ENCODE measurements at regions not wholly inside any gene's neighbourhood (a gene's known extent, or its start where the extent isn't known, plus 50 kb on each side); places are given as distances from the start of the nearest gene placed in this dataset.
"Not testable (repeated sequence)": the region's sequence is repeated elsewhere in the genome, so short reads cannot be mapped to it uniquely, and the experiment has no call there.

- DNase-seq (ENCODE audit: low spot score): no peak
Measured at GRCh38 chr11:90536301-90536700, 313.5 kb upstream of the CHORDC1 start.

- DNase-seq (ENCODE audit: low spot score): no peak
Measured at GRCh38 chr11:90532125-90532524, 309.3 kb upstream of the CHORDC1 start.

- DNase-seq (ENCODE audit: low spot score): no peak
Measured at GRCh38 chr11:90531001-90531400, 308.2 kb upstream of the CHORDC1 start.

DNA sequence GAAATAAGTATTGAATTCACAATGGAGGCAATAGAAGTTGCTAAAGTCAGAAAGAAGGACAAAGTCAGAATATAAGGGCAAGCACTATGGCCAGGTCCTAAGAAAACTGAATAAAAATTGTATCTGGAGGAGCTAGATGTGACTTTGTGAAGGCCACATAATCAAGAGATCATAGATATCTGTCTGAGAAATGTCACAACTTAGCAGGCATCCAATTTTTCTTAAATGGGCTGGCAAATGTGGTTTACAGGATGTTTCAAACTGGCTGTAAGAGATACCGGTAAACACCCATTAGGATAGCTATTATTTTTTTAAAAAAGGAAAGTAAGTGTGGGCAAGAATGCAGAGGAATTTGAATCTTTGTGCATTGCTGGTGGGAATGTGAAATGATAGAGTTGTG lies 303.1 kb upstream of the CHORDC1 start:
- no peak for DNase-seq (ENCODE audit: low spot score)

DNA sequence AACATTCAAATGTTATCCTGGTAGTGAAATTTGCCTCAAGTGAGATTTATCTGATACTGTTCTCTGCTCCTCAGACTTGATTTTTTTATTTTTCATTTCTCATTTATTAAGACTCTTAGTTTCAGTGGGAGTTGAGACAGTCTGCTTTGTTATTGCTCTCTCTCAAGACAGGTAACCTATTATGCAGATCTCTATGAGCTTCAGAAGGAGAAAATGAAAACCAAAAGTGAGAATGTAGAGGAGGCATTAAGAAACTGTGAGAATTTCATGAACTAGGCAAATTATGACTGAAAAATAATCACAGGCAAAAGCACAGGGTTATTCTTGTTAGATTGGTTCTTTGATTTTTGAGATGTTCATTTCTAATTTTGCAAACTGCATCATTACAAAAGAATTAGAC lies 290.0 kb upstream of the CHORDC1 start:
- no peak for DNase-seq (ENCODE audit: low spot score)

DNA sequence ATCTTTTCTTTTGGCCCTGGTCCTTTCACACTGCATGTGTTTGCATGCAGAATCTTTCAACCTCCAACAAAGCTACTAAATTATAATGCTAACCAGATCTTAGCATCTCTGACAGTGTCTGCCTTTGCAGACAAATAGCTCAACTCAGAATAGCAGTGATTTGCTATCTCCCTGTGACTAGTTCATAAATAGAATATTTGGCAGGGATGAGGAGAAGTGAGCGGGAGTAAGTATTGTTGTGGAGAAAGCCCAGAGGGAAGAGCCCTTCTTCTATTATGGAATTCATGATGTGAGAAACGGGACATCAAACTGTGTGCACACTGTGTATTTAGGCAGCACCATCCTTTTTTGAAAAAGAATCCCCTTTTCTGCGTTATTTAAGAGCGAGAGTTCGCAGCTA lies 288.0 kb upstream of the CHORDC1 start:
- no peak for DNase-seq (ENCODE audit: low spot score)

GRCh38 chr11:90500922-90501568 lies 278.2 kb upstream of the CHORDC1 start:
- DNase-seq (ENCODE audit: low spot score): no peak

DNA sequence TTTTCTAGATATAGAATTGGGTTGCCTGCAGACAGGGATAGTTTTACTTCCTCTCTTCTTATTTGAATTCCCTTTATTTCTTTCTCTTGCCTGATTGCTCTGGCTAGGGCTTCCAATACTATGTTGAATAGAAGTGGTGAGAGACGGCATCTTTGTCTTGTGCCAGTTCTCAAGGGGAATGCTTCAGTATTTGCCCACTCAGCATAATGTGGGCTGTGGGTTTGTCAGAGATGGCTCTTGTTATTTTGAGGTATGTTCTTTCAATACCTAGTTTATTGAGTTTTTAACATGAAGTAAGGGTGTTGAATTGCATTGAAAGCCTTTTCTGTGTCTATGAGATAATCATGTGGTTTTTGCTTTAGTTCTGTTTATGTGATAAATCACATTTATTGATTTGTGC lies 273.9 kb upstream of the CHORDC1 start:
- DNase-seq (ENCODE audit: low spot score): no peak

- DNase-seq (ENCODE audit: low spot score): no peak
Measured at GRCh38 chr11:90493379-90493778, 270.5 kb upstream of the CHORDC1 start.

- no peak for DNase-seq (ENCODE audit: low spot score)
Measured at GRCh38 chr11:90491466-90491865, 268.6 kb upstream of the CHORDC1 start.

- no peak for DNase-seq (ENCODE audit: low spot score)
Measured at GRCh38 chr11:90476442-90477007, 253.7 kb upstream of the CHORDC1 start.

- DNase-seq (ENCODE audit: low spot score): no peak
Measured at GRCh38 chr11:90468923-90469322, 246.1 kb upstream of the CHORDC1 start.

DNA sequence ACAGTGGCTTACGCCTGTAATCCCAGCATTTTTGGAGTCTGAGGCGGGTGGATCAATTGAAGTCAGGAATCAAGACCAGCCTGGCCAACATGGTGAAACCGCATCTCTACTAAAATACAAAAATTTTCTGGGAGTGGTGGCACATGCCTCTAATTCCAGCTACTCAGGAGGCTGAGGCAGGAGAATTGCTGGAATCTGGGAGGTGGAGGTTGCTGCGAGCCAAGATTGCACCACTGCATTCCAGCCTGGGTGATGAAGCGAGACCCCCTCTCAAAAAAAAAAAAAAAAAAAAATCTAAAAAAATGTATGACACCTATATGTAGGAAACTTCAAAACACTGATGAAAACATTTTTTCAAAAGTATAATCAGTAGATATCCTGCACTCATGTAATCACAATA lies 242.7 kb upstream of the CHORDC1 start:
- DNase-seq (ENCODE audit: low spot score): no peak

- not testable (repeated sequence) for DNase-seq (ENCODE audit: low spot score)
Measured at GRCh38 chr11:90455347-90455920, 232.6 kb upstream of the CHORDC1 start.

DNA sequence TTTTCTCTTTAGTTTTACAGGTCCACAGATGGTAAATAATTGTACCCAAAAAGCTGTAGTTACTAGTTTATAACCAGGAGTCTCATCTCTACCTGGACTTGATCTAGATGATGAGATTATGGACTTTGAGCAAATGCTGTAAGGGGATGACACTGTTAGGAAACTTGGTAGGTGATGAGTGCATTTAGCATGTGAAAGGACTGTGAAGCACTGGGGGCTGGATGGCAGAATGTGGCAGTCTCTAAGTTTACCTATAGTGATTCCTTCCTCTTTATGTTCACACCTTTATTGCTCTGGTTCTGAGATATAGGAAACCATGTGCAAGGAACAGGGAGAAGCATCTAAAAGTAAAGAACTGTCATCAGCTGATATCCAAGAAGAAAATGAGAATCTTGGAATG lies 230.7 kb upstream of the CHORDC1 start:
- no peak for DNase-seq (ENCODE audit: low spot score)

GRCh38 chr11:90449606-90450005 lies 226.8 kb upstream of the CHORDC1 start:
- no peak for DNase-seq (ENCODE audit: low spot score)

DNA sequence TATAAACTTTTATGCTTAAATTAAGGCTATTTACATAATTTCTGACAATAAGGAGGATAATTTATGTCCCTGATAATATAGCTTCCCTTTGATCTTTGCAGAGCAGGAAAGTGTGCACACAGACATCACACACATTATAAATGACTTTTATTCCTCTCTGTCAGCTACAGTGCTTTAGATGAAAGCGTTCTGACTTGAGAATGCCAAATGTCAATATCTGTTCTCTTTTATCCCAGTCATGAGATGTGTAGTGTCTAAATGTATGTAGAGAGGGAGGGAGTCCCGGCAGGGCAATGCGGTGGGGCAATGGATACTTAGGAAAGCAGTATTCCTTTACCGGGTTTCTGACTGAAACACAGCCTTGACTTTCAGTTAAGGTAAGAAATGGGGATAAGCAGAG lies 225.4 kb upstream of the CHORDC1 start:
- DNase-seq (ENCODE audit: low spot score): no peak

GRCh38 chr11:90447618-90448017 lies 224.8 kb upstream of the CHORDC1 start:
- no peak for DNase-seq (ENCODE audit: low spot score)

GRCh38 chr11:90446207-90446606 lies 223.4 kb upstream of the CHORDC1 start:
- DNase-seq (ENCODE audit: low spot score): no peak

DNA sequence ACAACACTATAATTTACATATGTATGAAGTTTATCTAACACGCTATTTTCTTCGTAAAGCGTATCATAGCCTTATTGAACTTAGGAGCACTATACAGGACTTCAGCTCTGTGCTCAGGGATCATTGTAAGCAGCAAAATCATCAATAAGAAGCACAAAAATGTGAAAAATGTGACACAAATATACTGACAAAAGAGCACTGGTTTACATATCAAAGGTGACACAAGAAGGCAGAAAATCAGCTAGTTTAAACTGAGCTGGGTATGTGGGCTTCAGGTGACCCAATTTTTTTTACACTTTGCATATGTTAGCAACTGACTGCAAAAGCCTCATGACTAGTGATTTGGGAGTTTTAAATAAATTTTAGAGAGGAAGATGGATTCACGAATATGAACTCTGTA lies 215.2 kb upstream of the CHORDC1 start:
- DNase-seq (ENCODE audit: low spot score): no peak

GRCh38 chr11:90434858-90435257 lies 212.0 kb upstream of the CHORDC1 start:
- peak; percentile 3 for DNase-seq (ENCODE audit: low spot score)

DNA sequence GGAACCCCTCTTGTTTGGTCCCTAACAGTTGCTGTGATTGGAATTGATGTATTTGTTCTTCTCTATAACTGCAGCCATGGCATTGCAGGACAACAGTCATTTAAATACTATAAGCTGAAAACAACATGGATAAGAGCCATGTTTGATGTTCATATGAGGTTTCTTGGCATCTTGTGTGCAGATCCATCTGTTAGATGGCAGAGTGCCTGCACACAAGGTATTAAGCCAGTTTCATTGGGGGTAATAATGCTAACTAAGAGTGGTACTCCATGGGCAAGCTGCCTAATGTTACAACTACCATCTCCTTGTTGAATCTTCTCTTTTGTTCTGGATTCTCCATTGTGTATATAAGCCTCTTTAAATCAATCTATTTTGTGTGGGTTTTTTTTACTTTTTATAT lies 206.0 kb upstream of the CHORDC1 start:
- DNase-seq (ENCODE audit: low spot score): no peak

GRCh38 chr11:90426442-90426841 lies 203.6 kb upstream of the CHORDC1 start:
- DNase-seq (ENCODE audit: low spot score): no peak

DNA sequence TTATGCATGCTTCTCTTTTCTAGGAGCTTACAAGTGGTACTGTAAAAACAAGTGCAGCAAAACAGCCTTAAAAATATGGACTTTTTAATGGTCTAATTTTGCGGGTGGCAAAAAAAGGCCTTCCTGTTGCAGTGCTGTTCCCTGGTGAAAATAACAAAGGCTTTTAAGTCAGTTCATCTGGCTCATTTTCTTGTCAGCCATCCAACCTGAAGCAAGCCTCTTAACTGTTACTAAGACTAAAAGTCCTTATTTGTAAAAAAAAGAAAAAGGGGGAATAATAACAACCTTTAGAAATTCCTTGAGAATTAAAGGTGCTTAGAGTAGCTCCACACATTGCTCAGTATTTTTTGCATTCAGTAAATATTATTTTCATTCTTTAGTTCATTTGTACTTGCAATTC lies 200.5 kb upstream of the CHORDC1 start:
- DNase-seq (ENCODE audit: low spot score): no peak
